Neural progenitor cell (in vitro differentiated cells): ENCODE measurements at regions not wholly inside any gene's neighbourhood (a gene's known extent, or its start where the extent isn't known, plus 50 kb on each side); places are given as distances from the start of the nearest gene placed in this dataset.

Source experiments
- CTCF ChIP-seq: fragments of 200-600 bp; sonication (generic); IDR thresholded peaks from 2 replicates; pipeline ENCODE4 v1.5.1; 2017; ENCODE audit warnings: antibody characterized with exemption, mild to moderate bottlenecking
- EZH2 ChIP-seq: fragments of 200-600 bp; sonication (generic); IDR thresholded peaks from 2 replicates; pipeline ENCODE4 v1.6.1; 2017; ENCODE audit warnings: antibody characterized with exemption, mild to moderate bottlenecking, moderate library complexity
- EZH2phosphoT487 ChIP-seq: fragments of 200-600 bp; sonication (generic); IDR thresholded peaks from 2 replicates; pipeline ENCODE4 v1.6.1; 2017; ENCODE audit warnings: antibody characterized with exemption

GRCh38 chr13:34419025-34419424 is 523.0 kb upstream of the NBEA start:
- TF ChIP-seq CTCF (no peak), EZH2phosphoT487 (no peak), EZH2 (no peak)
